Endothelial cell of umbilical vein (primary cell): ENCODE measurements at regions not wholly inside any gene's neighbourhood (a gene's known extent, or its start where the extent isn't known, plus 50 kb on each side); places are given as distances from the start of the nearest gene placed in this dataset.

ENCODE experiments used
- BruUV-seq: library from RNA; stranded (reverse); fragments of 400-500 nt; replicated peaks from 2 replicates; lab custom pipeline; 2021; lab: Mats Ljungman, UMichigan
- CTCF ChIA-PET: fragments of 300-600, 350-600 bp; sonication (Branson Sonifier 250); formaldehyde crosslinking; loops from one replicate; lab custom pipeline; 2021; ENCODE audit warnings: antibody characterized with exemption, inconsistent platforms; lab: Charles Lee
- POLR2A ChIA-PET: fragments of 300-600, 350-600 bp; sonication (Branson Sonifier 250); formaldehyde crosslinking; loops from one replicate; lab custom pipeline; 2021; ENCODE audit warnings: antibody characterized with exemption, inconsistent platforms; lab: Charles Lee
- DNase-seq: peaks from one replicate; pipeline ENCODE4 v3.0.0-alpha.2; 2011; ENCODE audit warnings: low read depth, low spot score
- FAIRE-seq: peaks from 2 replicates; lab custom pipeline; 2011; peaks lifted over from hg19 to GRCh38; lab: Jason Lieb, UNC
- H2AFZ ChIP-seq: 2 replicates; pipeline ENCODE4 v1.6.0; 2012; ENCODE audit warnings: low read depth, low read length, control low read depth, inconsistent platforms
- H3K27ac ChIP-seq: 2 replicates; pipeline ENCODE4 v1.5.1; 2011; ENCODE audit warnings: low read depth, mild to moderate bottlenecking, control low read depth, low read length, moderate library complexity; ENCODE audit not compliant: insufficient read depth
- H3K27me3 ChIP-seq, 2 experiments: 2 replicates each; pipeline versions ENCODE4 v1.6.0 to v1.6.1; 2011; ENCODE audit warnings: low read length in 2 of 2, mixed read lengths in 1 of 2; ENCODE audit not compliant: control insufficient read depth in 2 of 2, insufficient read depth in 2 of 2
- H3K36me3 ChIP-seq, 2 experiments: 2 replicates in 1 of 2; 3 replicates in 1 of 2; pipeline ENCODE4 v1.5.1; 2011; ENCODE audit warnings: low read length in 2 of 2, mild to moderate bottlenecking in 1 of 2, moderate library complexity in 1 of 2; ENCODE audit not compliant: control insufficient read depth in 2 of 2, insufficient read depth in 2 of 2; ENCODE audit errors: extremely low read depth in 1 of 2
- H3K4me1 ChIP-seq: 3 replicates; pipeline ENCODE4 v1.5.1; 2011; ENCODE audit warnings: mild to moderate bottlenecking, low read length; ENCODE audit not compliant: control insufficient read depth, insufficient read depth; ENCODE audit errors: extremely low read depth
- H3K4me2 ChIP-seq: 2 replicates; pipeline ENCODE4 v1.6.1; 2011; ENCODE audit warnings: low read length, control low read depth, mixed read lengths; ENCODE audit not compliant: insufficient read depth
- H3K4me3 ChIP-seq, 3 experiments: fragments of 200-600 bp in 1 of 3; sonication (generic), shearing (Covaris generic) in 1 of 3; replicated peaks in 1 of 3; 2 replicates each; pipeline ENCODE4 v1.5.1; 2011 to 2016; ENCODE audit warnings: control low read depth in 3 of 3, low read length in 3 of 3, mild to moderate bottlenecking in 2 of 3, inconsistent platforms in 1 of 3, low read depth in 1 of 3, moderate library complexity in 1 of 3; ENCODE audit not compliant: insufficient read depth in 1 of 3
- H3K79me2 ChIP-seq: 2 replicates; pipeline ENCODE4 v1.6.0; 2012; ENCODE audit warnings: low read length, inconsistent platforms; ENCODE audit not compliant: control insufficient read depth, insufficient read depth
- H3K9ac ChIP-seq: replicated peaks from 2 replicates; pipeline ENCODE3; 2011; ENCODE audit warnings: low read length, control low read depth; ENCODE audit not compliant: insufficient read depth; ENCODE audit errors: extremely low read depth
- H3K9me1 ChIP-seq: replicated peaks from 3 replicates; pipeline ENCODE4 v1.6.0; 2011; ENCODE audit warnings: mild to moderate bottlenecking, low read length; ENCODE audit not compliant: control insufficient read depth, insufficient read depth; ENCODE audit errors: extremely low read depth
- H3K9me3 ChIP-seq: replicated peaks from 2 replicates; pipeline ENCODE4 v1.5.1; 2012; ENCODE audit warnings: low read length, inconsistent platforms; ENCODE audit not compliant: control insufficient read depth, insufficient read depth
- H4K20me1 ChIP-seq: replicated peaks from 2 replicates; pipeline ENCODE3; 2011; ENCODE audit warnings: mild to moderate bottlenecking, low read length; ENCODE audit not compliant: control insufficient read depth, insufficient read depth; ENCODE audit errors: extremely low read depth
- CTCF ChIP-seq, 2 donors: IDR thresholded peaks; 1 replicate in 1 of 2; 2 replicates in 1 of 2; pipeline ENCODE4 v1.5.1; 2011; ENCODE audit warnings: low read length in 2 of 2, mild to moderate bottlenecking in 2 of 2, moderate library complexity in 2 of 2, control low read depth in 1 of 2, inconsistent platforms in 1 of 2, low read depth in 1 of 2; ENCODE audit not compliant: insufficient read depth in 1 of 2; ENCODE audit errors: extremely low read depth in 1 of 2
- EZH2 ChIP-seq: IDR thresholded peaks from 2 replicates; pipeline ENCODE4 v1.6.1; 2012; ENCODE audit warnings: borderline replicate concordance, low read depth, mild to moderate bottlenecking, moderate library complexity, low read length, inconsistent platforms; ENCODE audit not compliant: severe bottlenecking
- FOS ChIP-seq: IDR thresholded peaks from 2 replicates; pipeline ENCODE4 v1.6.1; 2011; ENCODE audit warnings: mild to moderate bottlenecking, low read length, moderate library complexity, borderline replicate concordance; ENCODE audit not compliant: insufficient read depth
- GATA2 ChIP-seq: IDR thresholded peaks from 2 replicates; pipeline ENCODE4 v1.7.0; 2011; ENCODE audit warnings: low read depth, mild to moderate bottlenecking, moderate library complexity, mixed read lengths, low read length; ENCODE audit not compliant: insufficient read length, insufficient read depth
- JUN ChIP-seq: IDR thresholded peaks from 2 replicates; pipeline ENCODE4 v1.6.1; 2011; ENCODE audit warnings: borderline replicate concordance, low read depth; ENCODE audit not compliant: insufficient read length, insufficient read depth
- MAX ChIP-seq: IDR thresholded peaks from 2 replicates; pipeline ENCODE4 v1.6.1; 2011; ENCODE audit not compliant: insufficient read depth, insufficient read length
- MYC ChIP-seq: IDR thresholded peaks from one replicate; pipeline ENCODE4 v1.6.1; 2011; ENCODE audit warnings: mild to moderate bottlenecking, low read depth, low read length
- POLR2A ChIP-seq: IDR thresholded peaks from 2 replicates; pipeline ENCODE4 v1.6.1; 2012; ENCODE audit warnings: low read depth, mild to moderate bottlenecking, control low read depth, low read length
- POLR2AphosphoS5 ChIP-seq: IDR thresholded peaks from 2 replicates; pipeline ENCODE4 v1.6.1; 2012; ENCODE audit warnings: low read depth, mild to moderate bottlenecking, control low read depth, low read length, moderate library complexity; ENCODE audit not compliant: insufficient read depth
- dilution Hi-C: fragments of 300-500 bp; cut with MboI; formaldehyde crosslinking; loops from one replicate; pipeline ENCODE4 v1.15.0; 2019; ENCODE audit warnings: low sequenced_read_pairs; ENCODE audit not compliant: extremely low pct_ligation_motif_present
- intact Hi-C: fragments of 100-400 bp; cut with micrococcal nuclease; formaldehyde crosslinking; loops from one replicate; pipeline ENCODE4 v1.10.0; 2022

- intact Hi-C loops, result no loop called here
- Histone ChIP-seq H3K79me2 (no peaks in the 10 kb centered on the region), H3K9me3 (no peaks in the 10 kb centered on the region), H3K36me3 (no peaks in the 10 kb centered on the region), H3K4me3 (no peak overlapping the region), H2AFZ (no peak overlapping the region), H3K9ac (no peak overlapping the region), H3K27ac (no peak overlapping the region), H3K27me3 (no peaks in the 10 kb centered on the region), H3K4me1 (no peaks in the 10 kb centered on the region), H3K4me2 (no peak overlapping the region), H4K20me1 (no peaks in the 10 kb centered on the region), H3K9me1 (no peaks in the 10 kb centered on the region)
- FAIRE-seq (no peak), DNase-seq (no peak)
- TF ChIP-seq MAX (no peak), FOS (no peak), JUN (no peak), POLR2AphosphoS5 (no peak), GATA2 (no peak), MYC (no peak), EZH2 (no peak), CTCF (IDR thresholded peaks at IDR 0.05; ENCODE audit: extremely low read depth in 1 of 2, insufficient read depth in 1 of 2, low read depth in 1 of 2, low read length in 2 of 2) (no peak), POLR2A (no peak)
- POLR2A ChIA-PET, result no interaction called here
- CTCF ChIA-PET, result no interaction called here
- dilution Hi-C loops, result no loop called here
- BruUV-seq, result no TSS peak
Measured at GRCh38 chr6:14194976-14195375, 77.4 kb downstream of the CD83 start.
